ENCODE measurements at regions not wholly inside any gene's neighbourhood (a gene's known extent, or its start where the extent isn't known, plus 50 kb on each side); places are given as distances from the start of the nearest gene placed in this dataset.

GRCh38 chr17:13736916-13737315 is 135.2 kb upstream of the HS3ST3A1 start:
- no peak for DNase-seq (ENCODE audit: low read depth in 2 of 2)

GRCh38 chr17:13740686-13741085 is 139.0 kb upstream of the HS3ST3A1 start:
- DNase-seq (ENCODE audit: low read depth in 2 of 2), result no peak

- DNase-seq (ENCODE audit: low read depth in 2 of 2), result no peak
These were observed 140.0 kb upstream of the HS3ST3A1 start for GRCh38 chr17:13741744-13742143.

GRCh38 chr17:13743906-13744305 is 142.2 kb upstream of the HS3ST3A1 start:
- DNase-seq (ENCODE audit: low read depth in 2 of 2), result no peak

GRCh38 chr17:13746404-13746803 is 144.7 kb upstream of the HS3ST3A1 start:
- DNase-seq (ENCODE audit: low read depth in 2 of 2), result no peak

- no peak for DNase-seq (ENCODE audit: low read depth in 2 of 2)
These were observed 147.6 kb upstream of the HS3ST3A1 start for GRCh38 chr17:13749166-13749890.

- no peak for DNase-seq (ENCODE audit: low read depth in 2 of 2)
These were observed 148.1 kb upstream of the HS3ST3A1 start for GRCh38 chr17:13749891-13750235.

- no peak for DNase-seq (ENCODE audit: low read depth in 2 of 2)
These were observed 149.4 kb upstream of the HS3ST3A1 start for GRCh38 chr17:13750816-13751793.

GRCh38 chr17:13753154-13753553 is 151.4 kb upstream of the HS3ST3A1 start:
- DNase-seq (ENCODE audit: low read depth in 2 of 2), result no peak

GRCh38 chr17:13753771-13754170 is 152.0 kb upstream of the HS3ST3A1 start:
- DNase-seq (ENCODE audit: low read depth in 2 of 2), result no peak

GRCh38 chr17:13755851-13756250 is 154.1 kb upstream of the HS3ST3A1 start:
- no peak for DNase-seq (ENCODE audit: low read depth in 2 of 2)

GRCh38 chr17:13756763-13757162 is 155.0 kb upstream of the HS3ST3A1 start:
- no peak for DNase-seq (ENCODE audit: low read depth in 2 of 2)

- DNase-seq (ENCODE audit: low read depth in 2 of 2), result no peak
These were observed 156.1 kb upstream of the HS3ST3A1 start for GRCh38 chr17:13757871-13758270.

- no peak for DNase-seq (ENCODE audit: low read depth in 2 of 2)
These were observed 158.0 kb upstream of the HS3ST3A1 start for GRCh38 chr17:13759518-13760335.

GRCh38 chr17:13761038-13761603 is 159.4 kb upstream of the HS3ST3A1 start:
- no peak for DNase-seq (ENCODE audit: low read depth in 2 of 2)

- DNase-seq (ENCODE audit: low read depth in 2 of 2), result no peak
These were observed 164.0 kb upstream of the HS3ST3A1 start for GRCh38 chr17:13765701-13766100.

GRCh38 chr17:13770702-13771101 is 169.0 kb upstream of the HS3ST3A1 start:
- no peak for DNase-seq (ENCODE audit: low read depth in 2 of 2)

- DNase-seq (ENCODE audit: low read depth in 2 of 2), result no peak
These were observed 173.7 kb upstream of the HS3ST3A1 start for GRCh38 chr17:13775450-13775849.

GRCh38 chr17:13776027-13776551 is 174.4 kb upstream of the HS3ST3A1 start:
- DNase-seq (ENCODE audit: low read depth in 2 of 2), result no peak

- DNase-seq (ENCODE audit: low read depth in 2 of 2), result no peak
These were observed 175.3 kb upstream of the HS3ST3A1 start for GRCh38 chr17:13777003-13777402.

- DNase-seq (ENCODE audit: low read depth in 2 of 2), result no peak
These were observed 182.8 kb upstream of the HS3ST3A1 start for GRCh38 chr17:13784434-13785095.

All from stimulated activated CD8-positive, alpha-beta memory T cell treated with anti-CD3 and anti-CD28 coated beads, Interleukin-2, amount 100 ng/mL, for 48 hours (primary cell).